Hepatic stellate cell (primary cell): ENCODE measurements at regions not wholly inside any gene's neighbourhood (a gene's known extent, or its start where the extent isn't known, plus 50 kb on each side); places are given as distances from the start of the nearest gene placed in this dataset.
A peak's percentile ranks its signal among the peaks of the same experiment; 100 is the strongest.

Experiments
- DNase-seq: peaks from one replicate; pipeline ENCODE4 v3.0.0; 2011; ENCODE audit warnings: low spot score

DNA sequence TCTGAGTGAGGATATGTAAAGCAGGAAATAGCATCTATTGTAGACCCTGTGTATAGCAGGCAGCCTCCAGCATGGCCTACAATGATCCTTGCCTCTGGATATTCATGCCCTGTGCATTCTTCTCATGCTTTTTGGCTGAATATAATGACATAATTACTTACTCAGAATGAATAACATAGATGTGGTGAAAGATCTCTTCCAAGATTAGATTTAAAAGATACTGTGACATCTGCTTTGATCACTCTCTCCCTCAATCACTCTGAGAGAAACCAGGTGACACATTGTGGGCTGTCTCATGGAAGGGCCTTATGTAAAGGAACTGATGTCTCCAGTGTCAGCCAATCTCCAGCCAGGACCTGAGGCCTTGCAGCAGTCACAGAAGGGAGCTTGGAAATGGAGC, 376.7 kb downstream of the DNAH5 start:
- peak; percentile 8 for DNase-seq

GRCh38 chr5:13566871-13567339, 377.6 kb downstream of the DNAH5 start:
- no peak for DNase-seq

DNA sequence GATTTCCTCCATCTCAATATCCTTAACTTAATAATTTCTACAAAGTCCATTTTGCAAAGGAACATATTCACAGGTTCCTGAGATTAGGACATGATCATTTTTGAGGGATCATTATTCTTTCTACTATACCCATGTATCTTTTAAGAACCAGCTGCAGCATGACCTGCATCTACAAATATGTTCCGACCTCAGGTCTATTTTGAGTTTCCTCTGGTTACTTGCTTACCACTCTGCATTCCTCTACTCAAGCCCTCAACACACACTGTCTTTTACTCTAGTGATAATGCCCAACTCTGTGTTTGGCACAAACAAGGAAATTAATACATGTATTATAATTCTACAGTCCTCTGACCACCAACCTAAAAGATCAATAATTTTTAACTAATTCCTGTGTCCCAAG, 386.1 kb downstream of the DNAH5 start:
- DNase-seq: no peak

DNA sequence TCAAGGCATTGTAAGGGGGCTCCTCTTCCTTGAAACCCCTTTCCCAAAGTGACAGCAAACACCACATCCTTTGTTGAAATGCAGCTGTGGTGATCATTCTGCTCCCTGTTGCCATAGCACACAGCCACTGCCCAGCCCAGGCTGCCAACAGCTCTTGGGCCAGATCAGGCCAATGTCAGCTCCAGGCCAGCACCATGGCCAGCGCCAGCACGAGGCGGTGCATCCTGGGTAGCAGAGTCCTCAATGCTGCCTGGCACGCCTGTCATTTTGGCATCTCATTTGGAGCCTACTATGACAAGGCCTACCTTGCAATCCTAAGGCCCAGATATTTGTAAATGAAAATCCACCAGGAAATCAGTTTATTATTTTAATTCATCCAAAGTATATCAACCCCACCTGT, 390.6 kb downstream of the DNAH5 start:
- DNase-seq: no peak

- DNase-seq: no peak
Measured at GRCh38 chr5:13552361-13552760, 392.1 kb downstream of the DNAH5 start.

DNA sequence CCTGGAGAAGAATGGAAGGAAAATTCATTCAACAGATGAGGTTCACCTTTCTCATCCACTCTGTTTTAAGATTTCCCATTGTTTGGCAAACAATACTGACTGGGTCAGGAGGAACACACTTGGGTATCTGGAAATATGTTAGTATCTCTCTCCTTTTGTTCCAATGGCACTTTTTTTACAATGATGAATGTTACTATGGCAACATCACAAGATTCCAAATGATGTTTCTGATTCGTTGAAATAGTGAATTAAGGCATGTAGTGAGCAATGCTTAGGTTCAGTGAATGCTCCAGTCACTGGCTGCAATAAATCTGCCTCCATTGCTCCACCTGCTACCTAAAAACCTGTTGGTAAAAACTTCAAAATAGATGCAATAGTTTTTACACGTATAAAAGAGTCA, 392.8 kb downstream of the DNAH5 start:
- DNase-seq: no peak

DNA sequence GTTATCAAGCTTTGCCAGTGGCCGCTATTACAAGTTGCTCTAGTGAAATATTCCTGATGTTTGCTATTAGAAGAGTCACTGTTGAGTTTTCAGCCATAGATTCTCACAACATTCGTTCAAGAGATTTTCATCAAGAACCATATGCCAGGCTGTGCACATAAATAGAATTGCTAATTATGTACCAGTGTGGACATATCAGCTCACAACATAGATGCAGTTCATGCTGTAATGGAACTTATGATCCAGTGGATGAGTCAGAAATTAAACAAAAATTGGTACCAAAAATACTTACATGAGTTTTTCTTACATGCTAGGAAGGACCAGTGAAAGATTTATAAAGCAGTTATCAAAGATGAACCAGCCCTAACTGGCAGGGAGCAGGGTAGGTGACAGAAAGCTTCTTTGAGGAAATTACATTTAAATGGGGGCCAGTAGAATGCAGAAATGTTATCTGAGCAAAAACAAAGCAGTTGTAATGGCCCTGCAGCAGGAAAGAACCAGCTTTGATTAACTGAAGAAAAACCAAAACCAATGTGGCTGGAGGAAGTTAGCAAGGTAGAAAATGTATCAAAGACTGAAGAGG, 404.2 kb downstream of the DNAH5 start:
- DNase-seq: no peak

GRCh38 chr5:13536933-13537332, 407.6 kb downstream of the DNAH5 start:
- DNase-seq: no peak

DNA sequence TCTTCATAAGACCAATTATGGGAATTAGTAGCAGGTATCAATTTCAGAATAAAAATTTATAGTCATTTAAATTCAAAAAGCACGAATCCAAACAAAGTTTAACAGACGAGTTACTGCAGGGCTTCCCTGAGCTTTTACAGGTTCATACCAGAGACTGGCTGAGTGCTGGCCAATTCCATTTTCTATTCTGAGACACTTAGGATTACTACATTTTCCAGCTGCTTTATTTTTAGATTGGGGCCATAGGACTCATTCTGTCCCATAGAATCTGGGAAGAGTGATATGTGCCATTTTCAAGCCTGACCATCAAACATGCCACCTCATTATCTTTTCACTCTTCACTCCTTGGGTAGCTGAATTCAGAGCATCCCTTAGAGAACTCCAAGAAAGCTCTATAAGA, 410.7 kb downstream of the DNAH5 start:
- no peak for DNase-seq

- no peak for DNase-seq
Measured at GRCh38 chr5:13529300-13529699, 415.2 kb downstream of the DNAH5 start.

DNA sequence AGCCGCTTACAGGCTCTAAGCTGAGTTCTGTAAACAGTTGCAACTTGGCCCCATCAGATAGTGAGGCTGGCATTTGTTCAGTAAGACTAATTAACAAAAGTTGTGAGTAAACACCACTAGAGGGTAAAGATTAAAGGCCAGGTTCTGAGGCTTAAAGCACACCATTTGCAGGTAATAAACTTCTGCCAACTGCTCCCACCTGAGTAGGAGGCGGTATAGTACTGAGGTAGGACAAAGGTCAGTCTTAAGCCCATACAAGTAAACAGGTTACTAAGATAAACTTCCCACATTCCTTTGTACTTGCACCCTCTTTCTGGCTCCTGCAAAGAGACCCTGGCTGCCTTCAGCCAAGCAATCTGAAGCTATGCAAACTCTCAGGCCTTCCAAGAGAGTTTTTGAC, 419.6 kb downstream of the DNAH5 start:
- DNase-seq: no peak

DNA sequence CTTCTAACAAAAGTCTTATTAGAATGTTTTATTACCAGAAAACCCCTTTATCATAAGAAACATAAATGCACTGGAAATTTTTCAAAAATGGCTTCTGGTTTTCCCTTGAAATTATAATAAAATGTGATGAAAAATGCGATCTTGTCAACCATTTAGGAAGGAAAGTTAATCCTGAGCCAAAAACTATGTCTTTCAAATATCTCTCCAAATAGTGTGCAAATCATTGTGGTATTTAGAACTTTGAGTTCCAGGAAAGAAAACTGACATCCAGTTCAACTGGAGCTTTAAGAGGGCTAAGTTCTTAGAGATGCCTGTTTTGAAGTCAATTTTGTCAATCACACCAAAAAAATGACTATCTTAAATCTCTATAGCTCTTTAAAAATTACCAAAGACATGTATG, 425.4 kb downstream of the DNAH5 start:
- DNase-seq: no peak

GRCh38 chr5:13516195-13516594, 428.3 kb downstream of the DNAH5 start:
- no peak for DNase-seq

GRCh38 chr5:13511442-13511841, 433.0 kb downstream of the DNAH5 start:
- no peak for DNase-seq

GRCh38 chr5:13510616-13511015, 433.9 kb downstream of the DNAH5 start:
- no peak for DNase-seq

DNA sequence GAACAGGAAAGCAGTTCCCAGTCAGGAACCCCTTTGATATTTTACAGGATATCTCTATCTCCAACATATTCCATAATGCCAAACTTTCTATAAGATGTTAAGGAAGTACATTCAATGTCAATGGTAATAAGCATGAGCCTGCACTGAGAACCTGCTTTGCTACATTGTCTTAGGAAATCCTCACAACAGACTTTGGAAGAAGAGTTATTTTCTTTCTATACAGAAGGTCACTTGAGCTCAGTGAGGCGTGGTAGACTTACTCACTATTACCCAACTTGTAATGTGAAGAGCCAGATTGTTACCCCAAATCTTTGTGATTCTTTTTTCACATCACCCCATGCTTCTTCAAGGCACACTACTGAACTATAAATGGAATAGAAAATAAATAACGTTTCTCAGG, 435.9 kb downstream of the DNAH5 start:
- DNase-seq: no peak

- no peak for DNase-seq
Measured at GRCh38 chr5:13505326-13505725, 439.2 kb downstream of the DNAH5 start.

DNA sequence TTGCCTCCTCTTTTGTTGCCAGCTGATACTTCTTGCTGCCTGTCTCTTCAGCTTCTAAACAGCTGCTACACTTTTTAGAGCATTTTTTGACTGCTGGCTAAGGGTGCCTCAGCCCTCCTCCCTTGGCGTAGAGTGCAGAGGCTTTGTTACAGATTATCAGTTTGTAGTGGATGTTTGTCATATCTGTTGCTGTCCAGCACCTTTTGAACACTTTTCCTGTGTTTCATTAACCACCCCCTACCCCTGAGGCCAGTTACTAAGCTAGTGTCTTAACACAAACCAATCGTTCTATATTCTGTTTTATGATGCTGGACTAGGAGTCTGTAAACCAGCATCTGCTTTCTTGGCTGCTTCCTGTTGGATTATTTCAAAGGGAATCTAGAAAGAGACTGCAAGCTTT, 441.5 kb downstream of the DNAH5 start:
- DNase-seq: no peak

DNA sequence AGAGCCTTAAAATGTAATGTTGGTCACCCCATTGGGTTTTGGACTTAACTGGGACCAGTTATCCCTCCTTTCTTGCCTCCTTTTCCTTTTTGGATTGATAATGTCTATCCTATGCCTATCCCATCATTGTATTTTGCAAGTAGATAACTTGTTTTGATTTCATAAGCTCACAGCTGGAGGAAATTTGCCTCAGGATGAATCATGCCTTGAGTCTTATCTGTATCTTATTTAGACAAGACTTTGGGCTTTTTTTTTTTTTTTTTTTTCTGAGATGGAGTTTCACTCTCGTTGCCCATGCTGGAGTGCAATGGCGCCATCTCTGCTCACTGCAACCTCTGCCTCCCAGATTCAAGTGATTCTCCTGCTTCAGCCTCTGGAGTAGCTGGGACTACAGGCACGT, 443.3 kb downstream of the DNAH5 start:
- DNase-seq: no peak

GRCh38 chr5:13498279-13498678, 446.2 kb downstream of the DNAH5 start:
- DNase-seq: no peak

DNA sequence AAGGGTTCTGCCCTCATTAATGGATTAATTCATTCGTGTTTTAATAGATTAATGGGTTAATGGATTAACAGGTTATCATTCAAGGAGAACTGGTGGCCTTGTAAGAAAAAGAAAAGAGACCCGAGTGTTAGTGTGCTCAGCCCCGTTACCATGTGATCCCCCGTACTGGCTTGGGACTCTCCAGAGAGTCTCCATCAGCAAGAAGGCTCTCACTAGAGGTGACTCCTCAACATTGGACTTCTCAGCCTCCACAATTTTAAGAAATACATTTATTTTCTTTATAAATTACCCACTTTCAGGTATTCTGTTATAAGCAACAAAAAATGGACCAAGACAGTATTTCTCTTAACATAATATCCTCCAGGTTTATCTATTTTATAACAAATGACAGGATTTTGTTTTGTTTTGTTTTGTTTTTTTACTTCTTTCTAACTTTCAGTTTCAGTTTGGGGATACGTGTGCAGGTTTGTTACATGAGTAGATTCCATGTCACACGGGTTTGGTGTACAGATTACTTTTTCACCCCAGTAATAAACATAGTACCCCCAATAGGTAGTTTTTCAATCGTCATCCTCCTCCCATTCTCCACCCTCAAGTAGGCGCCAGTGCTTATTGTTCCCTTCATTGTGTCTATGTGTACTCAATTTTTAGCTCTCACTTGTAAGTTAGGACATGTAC, 456.1 kb downstream of the DNAH5 start:
- DNase-seq: no peak

DNA sequence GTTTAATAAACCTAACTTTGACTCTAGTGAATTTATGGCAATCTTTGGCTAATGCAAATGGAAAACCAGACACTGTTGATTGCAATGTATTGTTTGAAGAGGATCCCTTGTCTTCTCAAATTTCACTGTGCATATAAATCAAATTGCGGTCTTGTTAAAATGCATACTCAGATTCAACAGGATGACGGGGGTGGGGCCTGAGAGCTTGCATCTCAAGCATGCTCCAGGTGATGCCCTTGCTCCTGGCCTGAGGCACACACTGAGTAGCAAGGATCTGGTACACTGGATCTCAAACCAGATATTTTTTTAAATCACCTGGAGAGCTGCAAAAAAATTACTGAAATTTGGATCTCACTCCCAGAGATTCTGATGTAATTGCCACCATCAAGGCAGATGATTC, 463.7 kb downstream of the DNAH5 start:
- DNase-seq: no peak

DNA sequence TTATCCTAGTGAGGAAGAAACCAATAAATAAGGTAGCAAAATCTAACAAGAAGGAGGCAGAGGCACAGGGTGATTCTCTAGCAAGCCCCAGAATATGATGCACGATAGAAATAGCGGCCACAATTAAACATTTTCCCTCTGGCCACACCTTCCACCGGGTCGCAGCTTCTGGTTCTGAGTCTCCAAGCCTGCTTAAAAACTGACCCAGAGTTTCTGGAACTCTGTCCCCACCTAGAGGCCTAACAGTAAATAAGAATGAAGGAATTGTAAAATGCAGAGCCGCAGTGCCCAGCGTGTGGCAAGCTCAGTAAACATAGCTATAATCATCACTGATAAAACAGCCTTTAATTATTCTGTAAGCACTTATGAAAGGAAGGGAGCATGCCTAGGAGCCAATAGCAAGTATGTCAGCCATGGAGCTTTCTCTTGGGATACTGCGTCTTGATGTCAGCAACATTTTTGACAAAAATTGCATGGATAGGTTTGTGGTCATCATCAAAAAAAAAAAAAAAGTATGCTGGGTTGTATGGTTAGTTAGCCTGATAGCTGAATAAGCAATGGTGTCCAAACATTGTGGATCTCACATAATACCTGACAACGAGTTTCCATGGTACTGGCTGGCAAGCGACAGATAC, 465.5 kb downstream of the DNAH5 start:
- DNase-seq: peak; percentile 29
